ENCODE measurements at regions not wholly inside any gene's neighbourhood (a gene's known extent, or its start where the extent isn't known, plus 50 kb on each side); places are given as distances from the start of the nearest gene placed in this dataset.
A peak's percentile ranks its signal among the peaks of the same experiment; 100 is the strongest.

GRCh38 chr13:105591277-105591676 is 944.2 kb downstream of the EFNB2 start:
- Histone ChIP-seq H3K36me3 (ENCODE audit: insufficient read depth, low read length) (no peaks in the 10 kb centered on the region), H4K20me1 (ENCODE audit: insufficient read depth, low read length) (no peaks in the 10 kb centered on the region), H3K27ac (ENCODE audit: low read depth, low read length) (no peak overlapping the region), H3K9me3 (ENCODE audit: low read depth, low read length) (no peaks in the 10 kb centered on the region), H3K27me3 (ENCODE audit: insufficient read depth, low read length) (no peaks in the 10 kb centered on the region), H2AFZ (ENCODE audit: low read length) (no peak overlapping the region), H3K4me2 (ENCODE audit: insufficient read depth, low read length) (no peak overlapping the region), H3K4me1 (ENCODE audit: insufficient read depth, low read length) (no peaks in the 10 kb centered on the region), H3K4me3 (ENCODE audit: insufficient read depth, low read length) (no peak overlapping the region), H3K79me2 (ENCODE audit: insufficient read depth, low read length) (no peaks in the 10 kb centered on the region)
- no peak for TF ChIP-seq CTCF (IDR thresholded peaks at IDR 0.05; ENCODE audit: extremely low read depth, low read depth, low read length)
- no peak for DNase-seq (ENCODE audit: insufficient read length, low spot score, missing footprints)

GRCh38 chr13:105587786-105588185 is 947.7 kb downstream of the EFNB2 start:
- Histone ChIP-seq H3K4me2 (ENCODE audit: insufficient read depth, low read length) (no peak overlapping the region), H2AFZ (ENCODE audit: low read length) (no peak overlapping the region), H3K27ac (ENCODE audit: low read depth, low read length) (no peak overlapping the region), H3K4me3 (ENCODE audit: insufficient read depth, low read length) (no peak overlapping the region), H3K79me2 (ENCODE audit: insufficient read depth, low read length) (no peaks in the 10 kb centered on the region), H3K27me3 (ENCODE audit: insufficient read depth, low read length) (no peaks in the 10 kb centered on the region), H3K9me3 (ENCODE audit: low read depth, low read length) (no peaks in the 10 kb centered on the region), H3K36me3 (ENCODE audit: insufficient read depth, low read length) (no peaks in the 10 kb centered on the region), H4K20me1 (ENCODE audit: insufficient read depth, low read length) (no peaks in the 10 kb centered on the region), H3K4me1 (ENCODE audit: insufficient read depth, low read length) (no peaks in the 10 kb centered on the region)
- no peak for TF ChIP-seq CTCF (IDR thresholded peaks at IDR 0.05; ENCODE audit: extremely low read depth, low read depth, low read length)
- peak; percentile 66 for DNase-seq (ENCODE audit: insufficient read length, low spot score, missing footprints)

- no peaks in the 10 kb centered on the region for H3K4me1 ChIP-seq (ENCODE audit: insufficient read depth, low read length)
- no peaks in the 10 kb centered on the region for H3K9me3 ChIP-seq (ENCODE audit: low read depth, low read length)
- no peaks in the 10 kb centered on the region for H3K27me3 ChIP-seq (ENCODE audit: insufficient read depth, low read length)
- DNase-seq (ENCODE audit: insufficient read length, low spot score, missing footprints), result no peak
- H4K20me1 ChIP-seq (ENCODE audit: insufficient read depth, low read length), result no peaks in the 10 kb centered on the region
- no peaks in the 10 kb centered on the region for H3K36me3 ChIP-seq (ENCODE audit: insufficient read depth, low read length)
- H3K27ac ChIP-seq (ENCODE audit: low read depth, low read length), result no peak overlapping the region
- no peaks in the 10 kb centered on the region for H3K79me2 ChIP-seq (ENCODE audit: insufficient read depth, low read length)
- H2AFZ ChIP-seq (ENCODE audit: low read length), result no peak overlapping the region
- H3K4me2 ChIP-seq (ENCODE audit: insufficient read depth, low read length), result no peak overlapping the region
- no peak for TF ChIP-seq CTCF (IDR thresholded peaks at IDR 0.05; ENCODE audit: extremely low read depth, low read depth, low read length)
- no peak overlapping the region for H3K4me3 ChIP-seq (ENCODE audit: insufficient read depth, low read length)
Observed at GRCh38 chr13:105579821-105580710, 955.4 kb downstream of the EFNB2 start.

GRCh38 chr13:105573136-105573535 is 962.3 kb downstream of the EFNB2 start:
- Histone ChIP-seq H3K4me2 (ENCODE audit: insufficient read depth, low read length) (no peak overlapping the region), H3K4me3 (ENCODE audit: insufficient read depth, low read length) (no peak overlapping the region), H3K4me1 (ENCODE audit: insufficient read depth, low read length) (no peaks in the 10 kb centered on the region), H3K36me3 (ENCODE audit: insufficient read depth, low read length) (no peaks in the 10 kb centered on the region), H3K79me2 (ENCODE audit: insufficient read depth, low read length) (no peaks in the 10 kb centered on the region), H3K9me3 (ENCODE audit: low read depth, low read length) (no peaks in the 10 kb centered on the region), H3K27me3 (ENCODE audit: insufficient read depth, low read length) (no peaks in the 10 kb centered on the region), H2AFZ (ENCODE audit: low read length) (no peak overlapping the region), H4K20me1 (ENCODE audit: insufficient read depth, low read length) (no peaks in the 10 kb centered on the region), H3K27ac (ENCODE audit: low read depth, low read length) (no peak overlapping the region)
- no peak for TF ChIP-seq CTCF (IDR thresholded peaks at IDR 0.05; ENCODE audit: extremely low read depth, low read depth, low read length)
- no peak for DNase-seq (ENCODE audit: insufficient read length, low spot score, missing footprints)

Data from osteoblast (primary cell).